ENCODE measurements at regions not wholly inside any gene's neighbourhood (a gene's known extent, or its start where the extent isn't known, plus 50 kb on each side); places are given as distances from the start of the nearest gene placed in this dataset.
A peak's percentile ranks its signal among the peaks of the same experiment; 100 is the strongest.
"Not testable (repeated sequence)": the region's sequence is repeated elsewhere in the genome, so short reads cannot be mapped to it uniquely, and the experiment has no call there.

DNA sequence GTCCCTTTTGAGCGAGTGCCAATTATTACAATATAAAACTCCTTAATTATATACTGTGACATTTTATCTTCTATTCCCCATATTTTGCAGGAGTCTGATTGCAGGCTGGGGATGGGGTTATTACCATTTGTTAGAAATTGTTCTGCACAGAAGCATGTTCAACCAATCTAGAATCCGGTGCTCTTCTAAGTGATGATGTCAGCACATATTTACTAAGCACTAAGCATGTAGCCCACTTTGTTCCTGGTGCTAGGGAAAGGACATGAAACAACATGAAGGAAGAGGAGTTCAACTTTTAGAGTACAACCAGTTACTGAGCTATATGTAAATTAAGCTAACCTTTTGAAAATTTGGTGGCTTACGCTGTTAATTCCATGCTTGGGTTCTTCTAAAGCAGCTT is 52.8 kb upstream of the IL1RAPL2 start:
- ATAC-seq (ENCODE audit: low read depth in 2 of 2) = no peak
- no peaks in the 10 kb centered on the region for H3K36me3 Mint-ChIP-seq
- H3K27ac Mint-ChIP-seq = no peak overlapping the region
- H3K27me3 Mint-ChIP-seq = peaks cover 0 to 5% (median 0%) of the 10 kb centered on the region in 3 donors
- DNase-seq = no peak
- H3K4me1 Mint-ChIP-seq = no peaks in the 10 kb centered on the region
- H3K9me3 Mint-ChIP-seq = peaks cover 0 to 15% (median 8%) of the 10 kb centered on the region in 7 donors
- no peak overlapping the region for H3K4me3 Mint-ChIP-seq

DNA sequence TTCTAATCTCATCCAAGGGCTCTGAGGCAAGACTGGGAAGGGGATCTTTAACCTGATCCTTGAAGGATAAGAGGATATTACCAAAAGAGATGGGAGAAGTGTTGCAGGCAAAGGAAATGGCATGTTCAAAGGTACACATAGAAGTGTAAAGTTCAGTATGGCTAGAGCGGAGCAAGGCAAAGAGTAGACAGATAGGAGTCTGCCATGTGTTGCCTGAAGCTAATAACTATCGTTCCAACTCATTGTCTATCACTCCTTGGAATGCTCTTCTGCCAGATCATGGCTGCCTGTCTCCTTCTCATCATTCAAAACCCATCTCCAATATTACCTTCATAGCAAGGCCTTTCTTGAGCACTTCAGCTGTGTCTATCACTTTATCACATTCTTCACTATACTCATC is 55.2 kb upstream of the IL1RAPL2 start:
- Mint-ChIP-seq H3K27me3 (peaks cover 0 to 5% (median 0%) of the 10 kb centered on the region in 3 donors), H3K4me1 (no peaks in the 10 kb centered on the region)

DNA sequence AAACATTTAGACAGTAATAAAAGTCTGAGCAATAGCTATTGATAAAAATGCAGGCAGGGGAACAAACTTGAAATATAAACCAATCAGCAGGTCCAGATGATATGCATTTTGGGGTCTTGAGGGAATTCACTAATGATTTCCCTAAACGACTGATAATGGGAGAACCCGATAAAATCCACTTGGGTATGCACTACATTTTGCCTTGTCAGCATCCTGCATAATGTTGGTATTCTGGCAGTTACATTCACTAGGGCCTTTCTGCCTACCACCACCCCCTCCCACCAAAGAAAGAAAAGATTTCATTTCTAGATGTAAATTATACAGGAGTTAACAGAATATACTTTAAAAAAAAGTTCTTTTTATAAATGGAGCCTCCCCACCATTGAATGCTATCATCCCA is 63.5 kb upstream of the IL1RAPL2 start:
- Mint-ChIP-seq H3K4me1 (no peaks in the 10 kb centered on the region), H3K27ac (peak overlapping the region in 1 of 6 donors; percentile 7), H3K9me3 (peaks cover 0 to 7% (median 0%) of the 10 kb centered on the region in 7 donors), H3K36me3 (no peaks in the 10 kb centered on the region), H3K27me3 (no peaks in the 10 kb centered on the region), H3K4me3 (no peak overlapping the region)
- DNase-seq (no peak), ATAC-seq (ENCODE audit: low read depth in 2 of 2) (no peak)

More for the DNA sequence above, 55.2 kb upstream of the IL1RAPL2 start:
- ATAC-seq (ENCODE audit: low read depth in 2 of 2) = no peak
- Mint-ChIP-seq H3K9me3 (peaks cover 0 to 18% (median 8%) of the 10 kb centered on the region in 7 donors), H3K27ac (no peak overlapping the region), H3K36me3 (no peaks in the 10 kb centered on the region), H3K4me3 (no peak overlapping the region)
- DNase-seq = no peak

DNA sequence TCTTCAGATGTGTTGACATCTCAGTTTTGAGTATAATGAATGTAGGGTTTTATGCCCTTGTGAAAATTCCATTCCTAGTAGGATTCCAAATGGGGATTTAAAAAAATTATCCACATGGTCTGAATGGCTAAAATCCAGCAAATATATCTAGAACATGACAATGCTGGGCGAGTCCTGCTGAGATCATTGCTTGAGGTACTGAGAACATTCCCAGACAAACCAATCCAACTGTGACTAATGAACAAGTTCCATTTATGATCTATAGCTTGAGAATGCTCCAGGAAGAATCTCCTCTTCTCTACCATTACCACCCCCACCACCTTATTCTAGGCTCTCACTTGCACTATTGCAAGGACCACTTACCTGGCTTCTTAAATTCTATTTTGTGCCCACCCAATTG is 77.2 kb upstream of the IL1RAPL2 start:
- ATAC-seq (ENCODE audit: low read depth in 2 of 2) = no peak
- H3K27me3 Mint-ChIP-seq = peaks cover 0 to 8% (median 5%) of the 10 kb centered on the region in 3 donors
- peaks cover 0 to 7% (median 2%) of the 10 kb centered on the region in 7 donors for H3K9me3 Mint-ChIP-seq
- H3K27ac Mint-ChIP-seq = no peak overlapping the region
- no peak for DNase-seq
- H3K36me3 Mint-ChIP-seq = no peaks in the 10 kb centered on the region
- no peak overlapping the region for H3K4me3 Mint-ChIP-seq
- no peaks in the 10 kb centered on the region for H3K4me1 Mint-ChIP-seq

DNA sequence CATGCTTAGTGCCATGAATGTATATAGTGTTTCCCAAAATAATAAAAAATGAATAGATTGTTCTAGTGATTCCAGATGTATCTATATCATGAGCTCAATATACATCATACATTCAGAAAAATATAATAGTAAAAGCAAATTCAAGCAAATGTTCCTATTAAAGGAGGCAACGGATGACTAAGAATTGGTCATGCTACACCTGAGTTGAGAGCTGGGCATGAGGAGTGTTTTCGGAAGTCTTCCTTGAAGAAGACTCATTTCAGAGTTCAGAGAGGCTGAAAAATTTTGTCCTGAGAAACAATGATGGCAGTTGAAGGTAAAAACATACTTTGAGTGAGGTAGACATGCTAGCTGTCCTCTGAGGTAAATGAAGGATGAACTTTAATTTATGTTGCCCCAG is 79.3 kb upstream of the IL1RAPL2 start:
- Mint-ChIP-seq H3K36me3 (no peaks in the 10 kb centered on the region), H3K27ac (no peak overlapping the region), H3K27me3 (no peaks in the 10 kb centered on the region), H3K4me3 (no peak overlapping the region), H3K9me3 (peaks cover 0 to 8% (median 0%) of the 10 kb centered on the region in 7 donors), H3K4me1 (no peaks in the 10 kb centered on the region)
- ATAC-seq (ENCODE audit: low read depth in 2 of 2) (no peak), DNase-seq (no peak)

DNA sequence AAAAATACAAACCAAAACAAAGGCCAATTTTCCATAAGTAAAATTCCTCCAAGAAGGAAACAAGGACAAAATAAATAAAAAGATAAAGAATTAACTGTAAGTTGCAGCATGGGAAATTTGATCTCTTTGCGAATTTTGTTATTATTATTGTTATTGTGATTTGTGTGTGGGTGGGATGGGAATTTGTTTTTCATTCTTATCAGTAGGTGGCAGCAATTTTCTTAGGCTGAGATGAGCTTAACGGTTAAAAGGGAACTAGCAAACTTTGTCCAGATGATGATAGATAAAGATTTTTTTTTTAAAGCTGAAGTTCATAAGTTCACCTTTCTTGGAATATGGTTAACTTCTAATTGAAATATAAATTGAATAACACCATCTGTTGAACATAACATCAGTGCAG is 83.2 kb upstream of the IL1RAPL2 start:
- Mint-ChIP-seq H3K4me1 (no peaks in the 10 kb centered on the region), H3K27me3 (peaks cover 0 to 4% (median 4%) of the 10 kb centered on the region in 3 donors), H3K27ac (no peak overlapping the region), H3K36me3 (no peaks in the 10 kb centered on the region), H3K9me3 (peaks cover 0 to 7% (median 2%) of the 10 kb centered on the region in 7 donors), H3K4me3 (no peak overlapping the region)
- DNase-seq (no peak), ATAC-seq (ENCODE audit: low read depth in 2 of 2) (no peak)

DNA sequence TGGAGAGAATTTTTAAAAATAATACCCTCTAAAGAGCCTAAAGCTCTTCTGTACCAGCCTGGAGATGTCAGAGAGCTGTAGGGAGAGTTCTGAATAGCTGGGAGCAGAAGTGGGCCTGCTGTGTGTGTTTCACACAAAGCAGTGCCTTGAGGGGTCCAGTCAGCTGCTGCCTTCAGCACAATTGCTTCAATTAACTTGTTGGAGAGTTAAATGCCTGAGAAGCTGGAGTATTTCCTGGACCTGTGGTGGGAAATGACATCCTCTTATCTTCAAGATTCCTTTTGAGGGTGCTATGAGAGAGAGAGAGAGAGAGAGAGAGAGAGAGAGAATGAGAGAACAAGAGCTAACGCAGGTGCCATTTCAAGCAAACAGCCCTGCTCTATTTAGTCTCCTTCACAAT is 96.2 kb upstream of the IL1RAPL2 start:
- Mint-ChIP-seq H3K36me3 (no peaks in the 10 kb centered on the region), H3K4me3 (no peak overlapping the region)
- no peak for ATAC-seq (ENCODE audit: low read depth in 2 of 2)

DNA sequence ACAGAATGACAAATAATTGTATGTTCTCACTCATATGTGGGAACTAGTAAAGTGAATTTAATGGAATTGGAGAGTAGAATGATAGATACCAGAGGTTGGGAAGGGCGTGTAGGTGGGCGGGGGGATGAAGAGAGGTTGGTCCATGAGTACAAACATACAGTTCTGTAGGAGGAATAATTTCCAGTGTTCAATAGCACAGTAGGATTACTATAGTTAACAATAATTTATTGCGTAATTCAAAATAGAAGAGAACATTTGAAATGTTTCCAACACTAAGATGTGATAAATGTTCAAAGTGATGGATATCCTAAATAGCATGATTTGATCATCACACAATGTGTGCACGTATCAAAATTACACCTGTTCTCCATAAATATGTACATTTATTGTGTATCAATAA is 106.2 kb upstream of the IL1RAPL2 start:
- ATAC-seq (ENCODE audit: low read depth in 2 of 2) (no peak), DNase-seq (no peak)
- Mint-ChIP-seq H3K9me3 (peaks cover 4 to 24% (median 17%) of the 10 kb centered on the region in 7 donors), H3K27me3 (no peaks in the 10 kb centered on the region), H3K36me3 (no peaks in the 10 kb centered on the region), H3K4me3 (no peak overlapping the region), H3K4me1 (no peaks in the 10 kb centered on the region), H3K27ac (no peak overlapping the region)

More for the DNA sequence above, 96.2 kb upstream of the IL1RAPL2 start:
- Mint-ChIP-seq H3K27ac (peak overlapping the region in 1 of 6 donors; percentile 71), H3K27me3 (peaks cover 0 to 5% (median 0%) of the 10 kb centered on the region in 3 donors), H3K9me3 (peaks cover 0 to 4% (median 2%) of the 10 kb centered on the region in 7 donors), H3K4me1 (no peaks in the 10 kb centered on the region)
- DNase-seq = no peak

DNA sequence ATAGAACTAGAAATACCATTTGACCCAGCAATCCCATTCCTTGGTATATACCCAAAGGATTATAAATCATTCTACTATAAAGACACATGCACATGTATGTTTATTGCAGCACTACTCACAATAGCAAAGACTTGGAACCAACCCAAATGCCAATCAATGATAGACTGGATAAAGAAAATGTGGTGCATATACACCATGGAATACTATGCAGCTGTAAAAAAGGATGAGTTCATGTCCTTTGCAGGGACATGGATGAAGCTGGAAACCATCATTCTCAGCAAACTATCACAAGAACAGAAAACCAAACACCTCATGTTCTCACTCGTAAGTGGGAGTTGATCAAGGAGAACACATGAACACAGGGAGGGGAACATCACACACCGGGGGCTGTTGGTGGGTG is 108.9 kb upstream of the IL1RAPL2 start:
- not testable (repeated sequence) for H3K27ac Mint-ChIP-seq; ATAC-seq (ENCODE audit: low read depth in 2 of 2); H3K36me3 Mint-ChIP-seq; H3K27me3 Mint-ChIP-seq; DNase-seq; H3K4me3 Mint-ChIP-seq; H3K4me1 Mint-ChIP-seq
- H3K9me3 Mint-ChIP-seq = peaks cover 4 to 24% (median 13%) of the 10 kb centered on the region in 7 donors

DNA sequence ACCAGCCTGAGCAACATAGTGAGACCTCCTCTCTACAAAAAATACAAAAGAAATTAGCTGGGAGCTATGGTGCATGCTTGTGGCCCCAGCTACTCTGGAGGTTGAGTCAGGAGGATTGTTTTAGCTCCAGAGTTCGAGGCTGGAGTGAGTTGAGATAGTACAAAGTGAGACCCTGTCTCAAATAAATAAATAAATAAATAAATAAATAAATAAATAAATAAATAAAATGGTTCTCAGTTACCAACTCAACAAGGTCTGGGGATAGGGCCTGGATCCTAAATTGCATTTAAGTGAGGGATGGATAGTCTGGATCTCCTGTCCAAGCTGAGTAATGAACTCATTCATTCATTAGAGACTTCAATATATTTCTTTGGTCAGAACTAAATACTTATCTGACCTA is 115.7 kb upstream of the IL1RAPL2 start:
- no peak for DNase-seq
- Mint-ChIP-seq H3K27ac (no peak overlapping the region), H3K4me3 (no peak overlapping the region), H3K9me3 (peaks cover 0 to 6% (median 0%) of the 10 kb centered on the region in 7 donors), H3K4me1 (no peaks in the 10 kb centered on the region), H3K36me3 (no peaks in the 10 kb centered on the region), H3K27me3 (no peaks in the 10 kb centered on the region)
- no peak for ATAC-seq (ENCODE audit: low read depth in 2 of 2)

DNA sequence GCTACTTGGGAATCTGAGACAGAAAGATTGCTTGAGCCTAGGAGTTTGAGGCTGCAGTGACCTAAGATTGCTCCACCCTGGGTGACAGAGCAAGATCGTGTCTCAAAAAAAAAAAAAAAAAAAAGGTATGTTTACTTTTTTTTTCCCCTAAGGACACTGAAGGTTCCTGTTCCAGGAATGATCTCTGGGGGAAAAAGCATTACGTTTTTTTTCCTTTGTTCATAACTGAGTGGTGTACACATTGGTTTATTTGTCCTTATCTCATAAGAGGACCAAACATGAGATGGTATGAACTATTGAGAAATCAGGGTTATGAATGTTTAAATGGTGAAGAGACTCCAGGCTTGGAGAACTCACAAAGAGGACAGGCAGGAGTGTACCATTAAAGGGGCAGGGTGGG is 120.4 kb upstream of the IL1RAPL2 start:
- H3K36me3 Mint-ChIP-seq = no peaks in the 10 kb centered on the region
- ATAC-seq (ENCODE audit: low read depth in 2 of 2) (no peak), DNase-seq (no peak)
- H3K4me3 Mint-ChIP-seq = no peak overlapping the region
- no peaks in the 10 kb centered on the region for H3K4me1 Mint-ChIP-seq
- no peak overlapping the region for H3K27ac Mint-ChIP-seq
- no peaks in the 10 kb centered on the region for H3K27me3 Mint-ChIP-seq
- peaks cover 0 to 4% (median 0%) of the 10 kb centered on the region in 7 donors for H3K9me3 Mint-ChIP-seq

DNA sequence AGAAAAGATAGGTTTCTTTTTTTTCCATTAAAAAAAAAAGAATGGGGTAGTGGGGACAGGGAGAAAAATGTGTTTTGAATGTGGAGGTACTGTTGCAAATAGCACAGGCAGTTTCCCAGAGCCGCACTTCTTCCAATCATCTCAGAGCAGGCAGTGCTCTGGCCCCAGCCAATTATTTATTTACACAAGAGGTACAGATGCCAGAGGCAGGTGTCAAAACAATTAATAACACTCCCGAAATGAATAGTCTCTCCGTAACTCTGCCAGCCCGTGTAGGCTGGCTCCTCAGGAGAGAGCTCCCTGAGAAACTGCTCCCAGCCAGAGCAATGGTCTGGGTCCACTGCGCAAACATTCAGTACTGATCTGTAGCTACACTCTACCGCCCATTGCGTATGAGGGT is 130.8 kb upstream of the IL1RAPL2 start:
- no peak for ATAC-seq (ENCODE audit: low read depth in 2 of 2)
- Mint-ChIP-seq H3K36me3 (no peaks in the 10 kb centered on the region), H3K9me3 (peaks cover 0 to 9% (median 3%) of the 10 kb centered on the region in 7 donors), H3K4me1 (no peaks in the 10 kb centered on the region), H3K27ac (no peak overlapping the region), H3K27me3 (peaks cover 0 to 9% (median 0%) of the 10 kb centered on the region in 3 donors), H3K4me3 (no peak overlapping the region)
- no peak for DNase-seq

DNA sequence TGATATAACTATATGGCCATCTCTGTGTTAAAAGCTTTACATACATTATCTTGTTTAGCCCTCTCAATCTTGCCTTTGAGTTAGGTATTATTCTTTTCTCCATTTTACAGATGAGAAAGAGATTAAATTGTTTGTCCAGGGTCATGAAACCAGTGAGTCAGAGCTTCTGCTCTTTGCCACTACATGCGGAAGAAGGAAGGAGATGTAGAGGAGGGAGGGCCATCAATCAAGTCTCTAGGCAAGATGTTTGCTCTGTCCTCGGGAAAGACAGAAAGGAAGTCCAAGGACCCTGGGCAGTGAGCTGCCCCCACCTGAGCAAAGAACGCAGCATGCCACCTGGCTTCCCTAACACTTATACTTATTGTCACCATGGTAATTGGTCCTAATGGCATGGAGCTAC is 133.7 kb upstream of the IL1RAPL2 start:
- Mint-ChIP-seq H3K27me3 (peaks cover 0 to 9% (median 0%) of the 10 kb centered on the region in 3 donors), H3K4me1 (no peaks in the 10 kb centered on the region), H3K36me3 (no peaks in the 10 kb centered on the region), H3K27ac (no peak overlapping the region), H3K4me3 (no peak overlapping the region), H3K9me3 (peaks cover 0 to 4% (median 2%) of the 10 kb centered on the region in 7 donors)
- DNase-seq (no peak), ATAC-seq (ENCODE audit: low read depth in 2 of 2) (no peak)

DNA sequence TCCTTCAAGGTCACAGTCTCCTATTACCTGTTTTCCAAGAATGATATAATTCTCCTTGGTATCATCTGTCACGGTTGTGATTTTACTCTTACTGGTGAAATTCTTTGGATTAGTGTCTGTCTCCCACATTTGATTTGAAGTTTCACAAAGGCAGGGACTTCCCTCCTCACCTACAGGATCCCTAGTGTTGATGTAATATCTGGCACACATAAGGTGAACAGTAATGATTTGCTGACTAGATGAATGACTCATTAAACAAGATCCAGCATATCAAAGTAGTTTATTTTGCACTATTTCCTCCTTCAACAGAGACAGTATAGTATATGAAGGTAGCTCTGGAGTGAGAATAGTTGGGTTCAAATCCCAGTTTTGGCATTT is 135.3 kb upstream of the IL1RAPL2 start:
- Mint-ChIP-seq H3K36me3 (no peaks in the 10 kb centered on the region), H3K4me3 (no peak overlapping the region), H3K27me3 (peaks cover 0 to 9% (median 0%) of the 10 kb centered on the region in 3 donors), H3K27ac (no peak overlapping the region), H3K4me1 (no peaks in the 10 kb centered on the region), H3K9me3 (peaks cover 0 to 4% (median 2%) of the 10 kb centered on the region in 7 donors)
- no peak for DNase-seq
- no peak for ATAC-seq (ENCODE audit: low read depth in 2 of 2)
